Kidney (tissue), 13 donors: ENCODE measurements at regions not wholly inside any gene's neighbourhood (a gene's known extent, or its start where the extent isn't known, plus 50 kb on each side); places are given as distances from the start of the nearest gene placed in this dataset.

Experiments used
- DNase-seq, 5 donors: peaks; one replicate each; pipeline ENCODE4 v3.0.0-alpha.2; 2013 to 2020
- FAIRE-seq: peaks from 2 replicates; lab custom pipeline; 2012; peaks lifted over from hg19 to GRCh38; lab: Jason Lieb, UNC
- H3K27ac ChIP-seq, 2 donors: one replicate each; pipeline ENCODE4 v1.7.0; 2013; ENCODE audit warnings: low read depth in 2 of 2, low read length in 2 of 2, inconsistent platforms in 1 of 2
- H3K27me3 ChIP-seq: one replicate; pipeline ENCODE4 v1.7.1; 2013; ENCODE audit warnings: low read length, inconsistent platforms; ENCODE audit not compliant: control insufficient read depth, insufficient read depth
- H3K36me3 ChIP-seq, 3 donors: one replicate each; pipeline versions ENCODE4 v1.7.0 to v1.7.1; 2013; ENCODE audit warnings: low read length in 3 of 3, control low read depth in 1 of 3, inconsistent platforms in 1 of 3; ENCODE audit not compliant: insufficient read depth in 3 of 3, control insufficient read depth in 2 of 3
- H3K4me1 ChIP-seq, 3 donors: one replicate each; pipeline versions ENCODE4 v1.7.0 to v1.7.1; 2013; ENCODE audit warnings: low read length in 3 of 3, inconsistent platforms in 1 of 3, low read depth in 1 of 3; ENCODE audit not compliant: control insufficient read depth in 2 of 3, insufficient read depth in 2 of 3
- H3K4me3 ChIP-seq, 3 donors: one replicate each; pipeline versions ENCODE4 v1.7.0 to v1.8.1; 2013; ENCODE audit warnings: low read length in 3 of 3, control low read depth in 1 of 3, inconsistent platforms in 1 of 3
- H3K9ac ChIP-seq, 3 donors: one replicate each; pipeline versions ENCODE4 v1.7.0 to v1.7.1; 2013; ENCODE audit warnings: low read length in 3 of 3, control low read depth in 1 of 3, inconsistent platforms in 1 of 3
- H3K9me3 ChIP-seq, 3 donors: one replicate each; pipeline versions ENCODE4 v1.7.0 to v1.7.1; 2013; ENCODE audit warnings: low read length in 3 of 3, control low read depth in 1 of 3, inconsistent platforms in 1 of 3; ENCODE audit not compliant: control insufficient read depth in 2 of 3, insufficient read depth in 1 of 3
- CTCF ChIP-seq: IDR thresholded peaks from 3 replicates; pipeline ENCODE4 v1.5.1; 2012; ENCODE audit warnings: mild to moderate bottlenecking, moderate library complexity, borderline replicate concordance; ENCODE audit not compliant: insufficient read depth; ENCODE audit errors: extremely low read depth
- intact Hi-C: fragments of 100-400 bp; cut with DNase I; formaldehyde crosslinking; loops from one replicate; pipeline ENCODE4 v1.11.1; 2022
- donor health status: control.
- donor health status: control.
- donor health status: control.
- donor health status: control.
- donor health status: control.
- donor health status: DM: yes; HTN: yes; CAD: no.
- donor health status: Normal renal cell carcinoma (clear cell type).

GRCh38 chr2:239865059-239865639 is 160.0 kb downstream of the NDUFA10 start:
- no peaks in the 10 kb centered on the region for H3K4me1 ChIP-seq
- peaks cover 0 to 12% (median 0%) of the 10 kb centered on the region in 3 donors for H3K9me3 ChIP-seq
- no peak overlapping the region for H3K9ac ChIP-seq
- intact Hi-C loops: no loop called here
- DNase-seq (no peak), FAIRE-seq (no peak)
- no peak overlapping the region for H3K27ac ChIP-seq
- no peak overlapping the region for H3K4me3 ChIP-seq
- TF ChIP-seq CTCF: no peak
- peaks cover 0 to 8% (median 0%) of the 10 kb centered on the region in 3 donors for H3K36me3 ChIP-seq
- H3K27me3 ChIP-seq: peaks cover 2% of the 10 kb centered on the region

GRCh38 chr2:239864247-239865058 is 160.7 kb downstream of the NDUFA10 start:
- H3K36me3 ChIP-seq: peaks cover 0 to 8% (median 0%) of the 10 kb centered on the region in 3 donors
- no peak overlapping the region for H3K9ac ChIP-seq
- no peak for FAIRE-seq
- H3K9me3 ChIP-seq: peaks cover 0 to 12% (median 0%) of the 10 kb centered on the region in 3 donors
- DNase-seq: no peak
- no peak for TF ChIP-seq CTCF
- intact Hi-C loops: no loop called here
- no peaks in the 10 kb centered on the region for H3K4me1 ChIP-seq
- peaks cover 2% of the 10 kb centered on the region for H3K27me3 ChIP-seq
- H3K27ac ChIP-seq: no peak overlapping the region
- no peak overlapping the region for H3K4me3 ChIP-seq

- H3K9me3 ChIP-seq: peaks cover 0 to 12% (median 0%) of the 10 kb centered on the region in 3 donors
- intact Hi-C loops: no loop called here
- FAIRE-seq (no peak), DNase-seq (no peak)
- H3K4me3 ChIP-seq: no peak overlapping the region
- H3K27me3 ChIP-seq: peaks cover 2% of the 10 kb centered on the region
- no peak overlapping the region for H3K27ac ChIP-seq
- no peak for TF ChIP-seq CTCF
- no peaks in the 10 kb centered on the region for H3K4me1 ChIP-seq
- H3K9ac ChIP-seq: no peak overlapping the region
- peaks cover 0 to 8% (median 0%) of the 10 kb centered on the region in 3 donors for H3K36me3 ChIP-seq
These were observed 162.5 kb downstream of the NDUFA10 start for GRCh38 chr2:239862613-239863012.
